ENCODE measurements at regions not wholly inside any gene's neighbourhood (a gene's known extent, or its start where the extent isn't known, plus 50 kb on each side); places are given as distances from the start of the nearest gene placed in this dataset.

DNA sequence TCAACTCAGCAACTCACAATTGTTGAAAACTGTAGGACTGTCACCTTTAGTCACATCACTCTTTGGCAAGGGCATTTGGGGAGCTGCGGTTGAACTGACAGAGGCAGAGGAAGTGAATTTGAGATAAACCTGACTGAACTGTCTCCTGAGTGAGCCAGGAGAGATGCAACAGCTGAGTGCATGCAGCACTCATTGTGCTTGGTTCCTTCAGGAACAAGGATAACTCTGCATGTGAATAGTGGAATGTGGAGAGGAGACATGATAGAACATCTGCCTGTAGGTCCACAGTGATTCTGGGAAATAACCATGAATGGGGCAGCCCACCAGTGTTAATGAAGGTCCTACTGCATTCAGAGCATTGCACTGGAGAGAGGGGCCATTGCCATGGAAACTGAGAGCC is 494.7 kb downstream of the STK39 start:
- TF ChIP-seq SMC3 (conservative IDR thresholded peaks at IDR 0.05; ENCODE audit: poor library complexity), result no peak
- TF ChIP-seq POLR2AphosphoS5 (IDR thresholded peaks at IDR 0.05), result no peak
- TF ChIP-seq, protein P1, sequence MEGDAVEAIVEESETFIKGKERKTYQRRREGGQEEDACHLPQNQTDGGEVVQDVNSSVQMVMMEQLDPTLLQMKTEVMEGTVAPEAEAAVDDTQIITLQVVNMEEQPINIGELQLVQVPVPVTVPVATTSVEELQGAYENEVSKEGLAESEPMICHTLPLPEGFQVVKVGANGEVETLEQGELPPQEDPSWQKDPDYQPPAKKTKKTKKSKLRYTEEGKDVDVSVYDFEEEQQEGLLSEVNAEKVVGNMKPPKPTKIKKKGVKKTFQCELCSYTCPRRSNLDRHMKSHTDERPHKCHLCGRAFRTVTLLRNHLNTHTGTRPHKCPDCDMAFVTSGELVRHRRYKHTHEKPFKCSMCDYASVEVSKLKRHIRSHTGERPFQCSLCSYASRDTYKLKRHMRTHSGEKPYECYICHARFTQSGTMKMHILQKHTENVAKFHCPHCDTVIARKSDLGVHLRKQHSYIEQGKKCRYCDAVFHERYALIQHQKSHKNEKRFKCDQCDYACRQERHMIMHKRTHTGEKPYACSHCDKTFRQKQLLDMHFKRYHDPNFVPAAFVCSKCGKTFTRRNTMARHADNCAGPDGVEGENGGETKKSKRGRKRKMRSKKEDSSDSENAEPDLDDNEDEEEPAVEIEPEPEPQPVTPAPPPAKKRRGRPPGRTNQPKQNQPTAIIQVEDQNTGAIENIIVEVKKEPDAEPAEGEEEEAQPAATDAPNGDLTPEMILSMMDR (IDR thresholded peaks at IDR 0.05; ENCODE audit: poor library complexity, severe bottlenecking), result no peak
- no peak for TF ChIP-seq MXI1 (conservative IDR thresholded peaks at IDR 0.05; ENCODE audit: poor library complexity, severe bottlenecking)
- TF ChIP-seq, protein P2, sequence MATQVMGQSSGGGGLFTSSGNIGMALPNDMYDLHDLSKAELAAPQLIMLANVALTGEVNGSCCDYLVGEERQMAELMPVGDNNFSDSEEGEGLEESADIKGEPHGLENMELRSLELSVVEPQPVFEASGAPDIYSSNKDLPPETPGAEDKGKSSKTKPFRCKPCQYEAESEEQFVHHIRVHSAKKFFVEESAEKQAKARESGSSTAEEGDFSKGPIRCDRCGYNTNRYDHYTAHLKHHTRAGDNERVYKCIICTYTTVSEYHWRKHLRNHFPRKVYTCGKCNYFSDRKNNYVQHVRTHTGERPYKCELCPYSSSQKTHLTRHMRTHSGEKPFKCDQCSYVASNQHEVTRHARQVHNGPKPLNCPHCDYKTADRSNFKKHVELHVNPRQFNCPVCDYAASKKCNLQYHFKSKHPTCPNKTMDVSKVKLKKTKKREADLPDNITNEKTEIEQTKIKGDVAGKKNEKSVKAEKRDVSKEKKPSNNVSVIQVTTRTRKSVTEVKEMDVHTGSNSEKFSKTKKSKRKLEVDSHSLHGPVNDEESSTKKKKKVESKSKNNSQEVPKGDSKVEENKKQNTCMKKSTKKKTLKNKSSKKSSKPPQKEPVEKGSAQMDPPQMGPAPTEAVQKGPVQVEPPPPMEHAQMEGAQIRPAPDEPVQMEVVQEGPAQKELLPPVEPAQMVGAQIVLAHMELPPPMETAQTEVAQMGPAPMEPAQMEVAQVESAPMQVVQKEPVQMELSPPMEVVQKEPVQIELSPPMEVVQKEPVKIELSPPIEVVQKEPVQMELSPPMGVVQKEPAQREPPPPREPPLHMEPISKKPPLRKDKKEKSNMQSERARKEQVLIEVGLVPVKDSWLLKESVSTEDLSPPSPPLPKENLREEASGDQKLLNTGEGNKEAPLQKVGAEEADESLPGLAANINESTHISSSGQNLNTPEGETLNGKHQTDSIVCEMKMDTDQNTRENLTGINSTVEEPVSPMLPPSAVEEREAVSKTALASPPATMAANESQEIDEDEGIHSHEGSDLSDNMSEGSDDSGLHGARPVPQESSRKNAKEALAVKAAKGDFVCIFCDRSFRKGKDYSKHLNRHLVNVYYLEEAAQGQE (IDR thresholded peaks at IDR 0.05; ENCODE audit: borderline replicate concordance), result no peak
- TF ChIP-seq RAD21 (conservative IDR thresholded peaks at IDR 0.05), result no peak
- no peak for TF ChIP-seq EZH2 (IDR thresholded peaks at IDR 0.05; ENCODE audit: borderline replicate concordance, insufficient read depth, low read length, poor library complexity, severe bottlenecking)
- no peak for TF ChIP-seq TAF1 (IDR thresholded peaks at IDR 0.05; ENCODE audit: low read depth)

Measured in neural cell (in vitro differentiated cells).